HEK293 (cell line): ENCODE measurements at regions not wholly inside any gene's neighbourhood (a gene's known extent, or its start where the extent isn't known, plus 50 kb on each side); places are given as distances from the start of the nearest gene placed in this dataset.
"Not testable (repeated sequence)": the region's sequence is repeated elsewhere in the genome, so short reads cannot be mapped to it uniquely, and the experiment has no call there.

Source experiments
- CTCF ChIA-PET: fragments of 350-600 bp; formaldehyde crosslinking; extraction: SDS; loops from one replicate; lab custom pipeline; 2021; ENCODE audit warnings: antibody characterized with exemption; lab: Yijun Ruan, JAX
- POLR2A ChIA-PET: fragments of 300-600 bp; formaldehyde crosslinking; extraction: SDS; loops from one replicate; lab custom pipeline; 2020; ENCODE audit warnings: antibody characterized with exemption, inconsistent platforms; lab: Yijun Ruan, JAX
- H3K27ac ChIP-seq: fragments of 200-500 bp; sonication (Bioruptor generic); 2 replicates; pipeline ENCODE4 v1.5.1; 2014; ENCODE audit warnings: low read depth, low read length, control low read depth, inconsistent platforms; ENCODE audit errors: extremely low read depth
- H3K36me3 ChIP-seq, 2 experiments: fragments of 200-500 bp in 1 of 2; sonication (Bioruptor generic) in 1 of 2; 1 replicate in 1 of 2; 2 replicates in 1 of 2; pipeline ENCODE4 v1.5.1; 2014 to 2017; ENCODE audit warnings: inconsistent platforms in 2 of 2, low read length in 2 of 2; ENCODE audit not compliant: control insufficient read depth in 2 of 2, insufficient read depth in 1 of 2
- H3K4me1 ChIP-seq: fragments of 200-500 bp; sonication (Bioruptor generic); 2 replicates; pipeline ENCODE4 v1.5.1; 2014; ENCODE audit warnings: mild to moderate bottlenecking, low read length, inconsistent platforms; ENCODE audit not compliant: control insufficient read depth, insufficient read depth
- H3K4me3 ChIP-seq: 2 replicates; pipeline ENCODE4 v1.5.1; 2011; ENCODE audit warnings: low read depth, mild to moderate bottlenecking, control low read depth, low read length, moderate library complexity
- H3K9me3 ChIP-seq: fragments of 200-500 bp; sonication (Bioruptor generic); 2 replicates; pipeline ENCODE4 v1.5.1; 2014; ENCODE audit warnings: low read depth, low read length, inconsistent platforms; ENCODE audit not compliant: control insufficient read depth, insufficient read depth
- EGR2 ChIP-seq: fragments of 450-650 bp; formaldehyde crosslinking; IDR thresholded peaks from 2 replicates; pipeline ENCODE4 v1.5.1; 2016; ENCODE audit warnings: low read depth, missing biosample characterization, missing genetic modification characterization
- FEZF1 ChIP-seq: fragments of 450-650 bp; formaldehyde crosslinking; IDR thresholded peaks from 2 replicates; pipeline ENCODE4 v1.5.1; 2016; ENCODE audit warnings: missing biosample characterization, missing genetic modification characterization
- GLI4 ChIP-seq: fragments of 450-650 bp; formaldehyde crosslinking; IDR thresholded peaks from 2 replicates; pipeline ENCODE4 v1.5.1; 2016; ENCODE audit warnings: missing biosample characterization, missing genetic modification characterization
- KLF7 ChIP-seq: fragments of 450-650 bp; formaldehyde crosslinking; IDR thresholded peaks from 2 replicates; pipeline ENCODE4 v1.5.1; 2016; ENCODE audit warnings: missing biosample characterization, missing genetic modification characterization, borderline replicate concordance
- PRDM10 ChIP-seq: fragments of 450-650 bp; formaldehyde crosslinking; IDR thresholded peaks from 2 replicates; pipeline ENCODE4 v1.5.1; 2016; ENCODE audit warnings: missing biosample characterization, missing genetic modification characterization
- PRDM4 ChIP-seq: fragments of 450-650 bp; formaldehyde crosslinking; IDR thresholded peaks from 2 replicates; pipeline ENCODE4 v1.5.1; 2017; ENCODE audit warnings: missing biosample characterization, missing genetic modification characterization
- RBAK ChIP-seq: fragments of 450-650 bp; formaldehyde crosslinking; IDR thresholded peaks from 2 replicates; pipeline ENCODE4 v1.5.1; 2016; ENCODE audit warnings: missing biosample characterization, missing genetic modification characterization
- SCRT1 ChIP-seq: fragments of 450-650 bp; formaldehyde crosslinking; IDR thresholded peaks from 2 replicates; pipeline ENCODE4 v1.5.1; 2016; ENCODE audit warnings: missing biosample characterization, missing genetic modification characterization, borderline replicate concordance
- SP3 ChIP-seq: fragments of 450-650 bp; formaldehyde crosslinking; IDR thresholded peaks from 2 replicates; pipeline ENCODE4 v1.5.1; 2016; ENCODE audit warnings: missing biosample characterization, missing genetic modification characterization
- ZBTB1 ChIP-seq: fragments of 450-650 bp; formaldehyde crosslinking; IDR thresholded peaks from 2 replicates; pipeline ENCODE4 v1.5.1; 2016; ENCODE audit warnings: missing biosample characterization, missing genetic modification characterization
- ZNF132 ChIP-seq: fragments of 450-650 bp; formaldehyde crosslinking; IDR thresholded peaks from 2 replicates; pipeline ENCODE4 v1.5.1; 2017; ENCODE audit warnings: missing biosample characterization, missing genetic modification characterization, borderline replicate concordance
- ZNF18 ChIP-seq: fragments of 450-650 bp; formaldehyde crosslinking; IDR thresholded peaks from 2 replicates; pipeline ENCODE4 v1.5.1; 2016; ENCODE audit warnings: missing biosample characterization, missing genetic modification characterization
- ZNF184 ChIP-seq: fragments of 450-650 bp; IDR thresholded peaks from 2 replicates; pipeline ENCODE4 v1.5.1; 2018; ENCODE audit warnings: missing biosample characterization, mild to moderate bottlenecking, missing genetic modification characterization
- ZNF23 ChIP-seq: fragments of 450-650 bp; formaldehyde crosslinking; IDR thresholded peaks from 2 replicates; pipeline ENCODE4 v1.5.1; 2016; ENCODE audit warnings: missing biosample characterization, missing genetic modification characterization, borderline replicate concordance
- ZNF239 ChIP-seq: fragments of 450-650 bp; formaldehyde crosslinking; IDR thresholded peaks from 2 replicates; pipeline ENCODE4 v1.5.1; 2016; ENCODE audit warnings: missing biosample characterization, missing genetic modification characterization
- ZNF544 ChIP-seq: fragments of 450-650 bp; formaldehyde crosslinking; IDR thresholded peaks from 2 replicates; pipeline ENCODE4 v1.5.0; 2017; ENCODE audit warnings: missing biosample characterization, missing genetic modification characterization
- ZNF555 ChIP-seq: fragments of 450-650 bp; formaldehyde crosslinking; conservative IDR thresholded peaks from 2 replicates; pipeline ENCODE4 v1.5.1; 2017; ENCODE audit warnings: missing biosample characterization, mild to moderate bottlenecking, missing genetic modification characterization, inconsistent platforms
- ZNF571 ChIP-seq: fragments of 450-650 bp; formaldehyde crosslinking; IDR thresholded peaks from 2 replicates; pipeline ENCODE4 v1.5.0; 2017; ENCODE audit warnings: missing biosample characterization, missing genetic modification characterization
- ZNF610 ChIP-seq: fragments of 450-650 bp; formaldehyde crosslinking; IDR thresholded peaks from 2 replicates; pipeline ENCODE4 v1.5.1; 2016; ENCODE audit warnings: missing biosample characterization, missing genetic modification characterization, borderline replicate concordance
- ZNF621 ChIP-seq: fragments of 450-650 bp; formaldehyde crosslinking; IDR thresholded peaks from 2 replicates; pipeline ENCODE4 v1.5.1; 2017; ENCODE audit warnings: missing biosample characterization, missing genetic modification characterization
- ZNF623 ChIP-seq: fragments of 450-650 bp; formaldehyde crosslinking; IDR thresholded peaks from 2 replicates; pipeline ENCODE4 v1.5.1; 2016; ENCODE audit warnings: missing biosample characterization, missing genetic modification characterization
- ZNF624 ChIP-seq: fragments of 450-650 bp; formaldehyde crosslinking; IDR thresholded peaks from 2 replicates; pipeline ENCODE4 v1.5.1; 2017; ENCODE audit warnings: missing biosample characterization, missing genetic modification characterization
- ZNF747 ChIP-seq: fragments of 450-650 bp; formaldehyde crosslinking; IDR thresholded peaks from 2 replicates; pipeline ENCODE4 v1.5.1; 2016; ENCODE audit warnings: missing biosample characterization, missing genetic modification characterization
- ZNF777 ChIP-seq: fragments of 450-650 bp; formaldehyde crosslinking; IDR thresholded peaks from 2 replicates; pipeline ENCODE4 v1.5.1; 2017; ENCODE audit warnings: missing biosample characterization, missing genetic modification characterization, borderline replicate concordance
- ZNF785 ChIP-seq: fragments of 450-650 bp; formaldehyde crosslinking; IDR thresholded peaks from 2 replicates; pipeline ENCODE4 v1.5.1; 2016; ENCODE audit warnings: missing biosample characterization, missing genetic modification characterization
- ZSCAN30 ChIP-seq: fragments of 450-650 bp; IDR thresholded peaks from 2 replicates; pipeline ENCODE4 v1.5.1; 2018; ENCODE audit warnings: missing biosample characterization, mild to moderate bottlenecking, missing genetic modification characterization, moderate library complexity

- H3K27ac ChIP-seq, H3K4me1 ChIP-seq, H3K36me3 ChIP-seq, H3K9me3 ChIP-seq, POLR2A ChIA-PET, H3K4me3 ChIP-seq: not testable (repeated sequence)
- CTCF ChIA-PET: interaction anchor here (0.7 kb wide), 1 partner anchor 42 kb away, joined by 5 read pairs; no protein-coding TSS in a partner anchor
Observed at GRCh38 chr5:35531553-35531952, 86.1 kb upstream of the SPEF2 start.

- no peaks in the 10 kb centered on the region; the same call in 1 of the 2 replicates for H3K9me3 ChIP-seq
- CTCF ChIA-PET: interaction anchor here (0.6 kb wide), 1 partner anchor 14 kb away, joined by 4 read pairs; no protein-coding TSS in a partner anchor
- no peak overlapping the region for H3K27ac ChIP-seq
- no peak overlapping the region for H3K4me3 ChIP-seq
- no peaks in the 10 kb centered on the region for H3K4me1 ChIP-seq
- TF ChIP-seq SP3 (tag by site-specific recombination): no peak
- no peak for TF ChIP-seq ZNF184 (tag by site-specific recombination)
- no peak for TF ChIP-seq ZNF239
- TF ChIP-seq PRDM10 (tag by site-specific recombination): no peak
- TF ChIP-seq RBAK (tag by site-specific recombination): no peak
- TF ChIP-seq EGR2 (tag by site-specific recombination): no peak
- TF ChIP-seq FEZF1: no peak
- no peak for TF ChIP-seq ZBTB1 (tag by site-specific recombination)
- TF ChIP-seq ZNF621 (tag by site-specific recombination): no peak
- no peak for TF ChIP-seq ZNF555 (tag by site-specific recombination)
- no peak for TF ChIP-seq ZSCAN30 (tag by site-specific recombination)
- no peak for TF ChIP-seq ZNF624 (tag by site-specific recombination)
- TF ChIP-seq ZNF610 (tag by site-specific recombination): no peak
- no peak for TF ChIP-seq ZNF623 (tag by site-specific recombination)
- no peak for TF ChIP-seq ZNF23 (tag by site-specific recombination)
- no peak for TF ChIP-seq ZNF747
- TF ChIP-seq ZNF777 (tag by site-specific recombination): no peak
- POLR2A ChIA-PET: no interaction called here
- H3K36me3 ChIP-seq: no peaks in the 10 kb centered on the region
Observed at GRCh38 chr5:35518104-35518503, 99.6 kb upstream of the SPEF2 start.

GRCh38 chr5:35516271-35516670 lies 101.4 kb upstream of the SPEF2 start:
- Histone ChIP-seq H3K27ac (no peak overlapping the region), H3K36me3 (no peaks in the 10 kb centered on the region), H3K4me1 (no peaks in the 10 kb centered on the region), H3K4me3 (no peak overlapping the region), H3K9me3 (no peaks in the 10 kb centered on the region; the same call in 1 of the 2 replicates)
- ChIA-PET POLR2A (no interaction called here), CTCF (interaction anchor here (0.6 kb wide), 1 partner anchor 227 kb away, joined by 3 read pairs; no protein-coding TSS in a partner anchor)
- no peak for TF ChIP-seq ZNF132 (tag by site-specific recombination)
- no peak for TF ChIP-seq ZNF544 (tag by site-specific recombination)
- no peak for TF ChIP-seq GLI4 (tag by site-specific recombination)
- no peak for TF ChIP-seq ZNF785
- no peak for TF ChIP-seq KLF7 (tag by site-specific recombination)
- no peak for TF ChIP-seq ZNF18 (tag by site-specific recombination)
- TF ChIP-seq PRDM4 (tag by site-specific recombination): no peak
- TF ChIP-seq SCRT1 (tag by site-specific recombination): no peak
- no peak for TF ChIP-seq ZNF571
